ENCODE measurements at regions not wholly inside any gene's neighbourhood (a gene's known extent, or its start where the extent isn't known, plus 50 kb on each side); places are given as distances from the start of the nearest gene placed in this dataset.
"Not testable (repeated sequence)": the region's sequence is repeated elsewhere in the genome, so short reads cannot be mapped to it uniquely, and the experiment has no call there.

DNA sequence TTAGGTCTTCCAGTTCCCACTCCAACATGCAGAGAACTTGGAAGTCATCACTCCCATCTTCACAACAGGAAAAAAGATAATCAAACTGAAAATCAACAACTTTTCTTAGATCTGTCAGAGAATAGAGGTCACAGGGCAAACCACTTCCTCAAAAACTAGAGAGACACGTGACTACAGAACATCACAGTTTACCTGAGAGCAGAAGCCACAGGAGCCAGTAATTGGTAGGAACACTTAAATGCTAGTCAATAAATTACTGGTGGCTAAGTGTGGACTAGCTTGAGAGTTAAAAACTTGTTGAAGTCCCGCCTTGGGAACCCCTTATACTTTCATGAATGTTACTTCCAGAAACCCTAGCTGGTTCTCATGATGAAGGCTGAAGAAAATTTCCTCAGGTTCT lies 81.1 kb downstream of the THSD1 start:
- not testable (repeated sequence) for DNase-seq (ENCODE audit: low read depth, low spot score)

DNA sequence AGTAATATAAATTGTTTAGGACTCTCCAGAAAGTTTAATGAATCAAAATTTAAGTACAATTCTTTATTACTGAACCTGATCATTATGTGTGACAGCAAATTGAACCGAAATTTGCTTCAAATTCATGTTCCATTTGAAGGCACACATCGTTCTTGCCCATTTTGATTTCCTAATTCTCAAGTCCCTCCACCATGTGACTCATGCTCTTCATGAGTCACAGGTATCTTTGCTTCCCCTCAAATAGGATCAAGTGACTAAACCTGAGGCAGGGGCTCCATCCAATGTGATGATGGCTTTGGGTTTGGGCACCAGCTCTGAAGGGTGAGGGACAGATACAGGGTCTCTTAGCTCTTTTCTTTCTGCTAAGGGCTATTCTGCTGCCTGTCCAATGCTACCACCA lies 86.1 kb downstream of the THSD1 start:
- no peak for DNase-seq (ENCODE audit: low read depth, low spot score)

DNA sequence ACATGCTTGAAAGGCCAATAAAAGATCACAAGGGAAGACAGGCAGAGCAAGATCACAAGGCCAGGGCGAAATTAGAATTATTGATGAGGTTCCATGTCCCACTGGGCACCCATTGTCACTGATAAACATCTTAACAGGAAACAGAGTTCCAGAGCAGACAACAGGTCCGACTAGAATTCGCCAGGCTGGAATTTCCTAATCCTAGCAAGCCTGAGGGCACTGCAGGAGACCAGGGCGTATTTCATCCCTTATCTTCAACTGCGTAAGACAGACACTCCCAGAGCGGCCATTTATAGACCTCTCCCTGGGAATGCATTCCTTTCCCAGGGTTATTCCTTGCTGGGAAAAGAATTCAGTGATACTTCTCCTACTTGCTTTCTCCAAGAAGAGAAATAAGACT lies 96.1 kb downstream of the THSD1 start:
- DNase-seq (ENCODE audit: low read depth, low spot score): peak; percentile 49

DNA sequence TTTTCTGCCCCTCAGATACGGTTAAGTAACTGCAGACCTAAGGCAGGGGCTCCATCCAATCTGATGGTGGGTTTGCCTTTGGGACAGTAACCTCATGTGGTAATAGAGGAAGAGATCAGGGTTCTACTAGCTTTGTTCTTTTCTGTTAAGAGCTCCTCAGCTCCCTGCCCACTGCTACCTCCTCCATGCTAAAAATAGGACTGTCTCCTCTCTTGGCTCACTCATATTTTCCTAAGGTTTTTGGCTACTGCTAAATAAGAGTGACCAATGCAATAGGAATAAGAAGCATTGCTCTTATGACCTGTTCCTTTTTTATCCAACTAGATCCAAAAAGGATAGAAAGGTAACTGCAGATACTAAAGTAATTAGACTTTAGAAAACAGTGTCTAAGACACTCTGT lies 99.6 kb downstream of the THSD1 start:
- DNase-seq (ENCODE audit: low read depth, low spot score): not testable (repeated sequence)

DNA sequence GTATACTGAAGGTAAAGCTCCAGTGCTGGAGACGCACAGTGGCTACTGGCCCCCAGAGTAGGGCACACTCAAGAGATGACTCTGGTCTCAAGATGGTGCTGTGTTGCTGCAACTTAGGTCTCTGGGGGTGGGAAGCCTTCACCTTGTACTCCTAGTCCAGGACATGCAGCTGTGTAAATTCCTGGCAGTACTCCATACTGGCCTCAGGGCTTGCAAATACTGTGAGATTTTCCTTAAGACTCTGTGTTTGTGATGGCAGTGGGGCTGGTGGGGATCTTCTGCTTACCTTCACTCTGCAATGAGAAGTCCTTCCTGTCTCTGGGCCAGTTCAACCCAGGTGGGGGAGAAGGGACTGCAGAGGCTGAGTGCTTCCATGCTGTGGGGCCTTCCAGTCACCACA lies 102.9 kb downstream of the THSD1 start:
- DNase-seq (ENCODE audit: low read depth, low spot score): not testable (repeated sequence)

DNA sequence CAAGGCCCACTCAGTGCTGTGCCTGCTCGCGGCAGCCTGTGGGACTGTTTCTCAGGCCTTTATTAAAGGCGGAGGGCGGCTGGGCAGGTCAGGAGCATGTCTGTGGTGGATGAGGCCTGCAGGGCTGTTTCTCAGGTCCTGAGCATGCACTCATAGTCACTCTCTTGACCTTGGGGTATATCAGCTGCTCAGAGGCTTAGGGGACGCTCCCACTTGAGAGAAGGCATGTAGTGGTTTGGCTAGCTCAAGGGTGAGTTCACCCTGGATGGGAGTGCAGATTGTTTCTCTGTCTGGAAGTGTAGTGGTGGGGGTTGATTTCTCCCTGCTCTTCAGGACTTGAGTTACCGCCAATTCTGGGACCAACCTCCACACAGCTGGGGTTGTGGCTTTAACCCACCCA lies 103.3 kb downstream of the THSD1 start:
- not testable (repeated sequence) for DNase-seq (ENCODE audit: low read depth, low spot score)

DNA sequence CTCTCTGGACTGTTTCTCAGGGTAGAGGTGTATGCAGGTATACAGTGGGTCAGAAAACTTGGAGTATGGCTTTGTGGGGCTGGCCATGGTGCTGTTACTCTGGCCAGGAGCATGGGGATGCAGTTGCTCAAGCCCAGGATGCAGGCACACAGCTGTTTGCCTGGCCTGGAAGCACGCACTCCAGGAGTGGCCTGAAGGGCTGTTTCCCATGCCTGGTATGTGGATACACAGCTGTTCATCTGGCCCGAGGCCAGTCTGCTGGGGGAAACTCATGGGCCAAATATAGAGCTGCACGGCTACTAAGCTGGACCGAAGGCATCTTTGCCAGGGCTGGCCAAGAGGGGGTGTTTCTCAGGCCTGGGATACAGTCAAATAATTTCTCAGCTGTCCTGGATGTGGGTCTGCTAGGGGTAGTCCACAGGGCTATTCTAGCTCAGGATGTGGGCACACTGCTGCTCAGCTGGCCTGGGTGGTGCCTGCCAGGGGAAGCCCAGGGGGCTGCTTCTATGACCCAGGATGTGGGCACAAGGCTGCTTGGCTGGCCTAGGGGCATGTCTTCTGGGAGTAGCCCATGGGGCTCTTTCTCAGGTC lies 104.1 kb downstream of the THSD1 start:
- not testable (repeated sequence) for DNase-seq (ENCODE audit: low read depth, low spot score)

DNA sequence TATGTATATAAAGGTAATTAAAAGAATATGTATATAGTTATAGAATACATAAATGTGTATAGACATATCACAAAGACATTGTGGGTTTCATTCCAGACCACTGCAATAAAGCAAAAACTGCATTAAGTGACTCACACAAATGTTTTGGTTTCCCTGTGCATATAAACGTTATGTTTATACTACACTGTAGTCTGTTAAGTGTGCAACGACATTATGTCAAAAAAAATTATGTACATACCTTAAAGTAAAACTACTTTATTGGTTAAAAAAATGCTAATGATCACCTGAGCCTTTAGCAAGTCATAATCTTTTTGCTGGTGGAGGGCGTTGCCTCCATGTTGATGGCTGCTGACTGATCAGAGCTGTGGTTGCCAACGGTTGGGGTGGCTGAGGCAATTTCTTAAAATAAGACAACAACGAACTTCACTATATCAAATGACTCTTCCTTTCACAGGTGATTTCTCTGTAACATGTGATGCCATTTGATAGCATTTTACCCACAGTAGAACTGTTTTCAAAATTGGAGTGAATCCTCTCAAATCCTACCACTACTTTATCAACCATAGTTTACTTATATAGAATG lies 107.8 kb downstream of the THSD1 start:
- DNase-seq (ENCODE audit: low read depth, low spot score): not testable (repeated sequence)

DNA sequence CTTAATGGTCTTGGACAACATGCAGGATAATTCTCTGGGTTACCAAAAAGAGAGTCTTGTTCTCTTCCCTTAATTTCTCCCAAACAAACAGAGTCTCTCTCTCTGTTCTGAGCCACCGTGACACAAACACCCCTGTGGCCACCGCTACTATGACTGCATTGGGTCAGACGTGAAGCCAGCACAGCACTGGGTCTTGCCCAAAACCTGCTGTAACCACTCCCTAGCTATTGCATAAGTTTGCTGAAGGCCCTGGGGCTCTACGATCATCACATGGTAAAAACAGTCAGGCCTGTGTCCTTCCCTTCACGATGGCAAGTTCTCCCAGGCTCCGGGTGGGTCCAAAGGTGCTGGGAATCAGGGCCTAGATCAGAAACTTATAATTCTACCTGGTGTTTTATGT lies 117.1 kb downstream of the THSD1 start:
- not testable (repeated sequence) for DNase-seq (ENCODE audit: low read depth, low spot score)

DNA sequence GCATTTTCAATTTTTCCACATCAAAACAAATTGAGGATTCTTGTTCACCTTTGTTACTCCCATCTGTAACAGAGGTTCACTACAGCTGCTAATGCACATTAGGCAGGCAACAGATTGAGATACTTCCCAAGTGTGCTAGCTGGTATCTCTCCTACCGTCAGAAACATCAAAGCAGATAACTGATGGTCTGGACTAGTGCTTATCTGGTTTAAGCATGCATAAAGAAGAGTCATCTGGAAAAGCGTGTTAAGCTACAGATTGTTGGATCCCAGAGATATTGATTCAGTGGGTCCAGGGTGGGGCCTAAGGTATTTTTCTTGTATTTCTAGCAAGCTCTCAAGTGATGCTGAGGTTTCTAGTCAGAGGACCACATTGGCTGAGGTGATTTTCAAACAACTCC lies 122.0 kb upstream of the NEK3 start:
- not testable (repeated sequence) for DNase-seq (ENCODE audit: low read depth, low spot score)

DNA sequence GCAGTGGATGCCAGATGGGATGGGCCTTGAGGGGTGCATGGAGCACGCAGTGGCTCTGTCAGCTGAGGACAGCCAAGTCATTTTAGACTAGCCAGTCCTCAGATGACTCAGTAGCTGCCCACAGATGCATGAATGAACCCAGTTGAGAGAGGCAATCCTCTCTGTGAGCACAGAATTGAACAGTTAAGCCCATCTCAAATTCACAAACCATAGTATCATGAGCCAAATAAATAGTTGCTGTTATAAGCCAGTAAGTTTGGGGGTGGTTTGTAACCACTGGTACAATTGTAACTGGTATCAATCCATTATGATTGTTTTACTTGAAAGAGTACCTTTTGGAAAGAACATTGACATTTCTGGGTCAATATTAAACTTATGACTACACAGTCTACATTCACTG lies 120.0 kb upstream of the NEK3 start:
- DNase-seq (ENCODE audit: low read depth, low spot score): not testable (repeated sequence)

DNA sequence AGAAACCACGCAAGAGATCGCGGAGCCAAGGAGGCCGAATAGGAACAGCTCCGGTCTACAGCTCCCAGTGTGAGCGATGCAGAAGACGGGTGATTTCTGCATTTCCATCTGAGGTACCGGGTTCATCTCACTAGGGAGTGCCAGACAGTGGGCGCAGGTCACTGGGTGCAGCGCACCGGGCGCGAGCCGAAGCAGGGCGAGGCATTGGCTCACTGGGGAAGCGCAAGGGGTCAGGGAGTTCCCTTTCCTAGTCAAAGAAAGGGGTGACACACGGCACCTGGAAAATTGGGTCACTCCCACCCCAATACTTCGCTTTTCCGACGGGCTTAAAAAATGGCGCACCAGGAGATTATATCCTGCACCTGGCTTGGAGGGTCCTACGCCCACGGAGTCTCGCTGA lies 94.9 kb upstream of the NEK3 start:
- DNase-seq (ENCODE audit: low read depth, low spot score): not testable (repeated sequence)

DNA sequence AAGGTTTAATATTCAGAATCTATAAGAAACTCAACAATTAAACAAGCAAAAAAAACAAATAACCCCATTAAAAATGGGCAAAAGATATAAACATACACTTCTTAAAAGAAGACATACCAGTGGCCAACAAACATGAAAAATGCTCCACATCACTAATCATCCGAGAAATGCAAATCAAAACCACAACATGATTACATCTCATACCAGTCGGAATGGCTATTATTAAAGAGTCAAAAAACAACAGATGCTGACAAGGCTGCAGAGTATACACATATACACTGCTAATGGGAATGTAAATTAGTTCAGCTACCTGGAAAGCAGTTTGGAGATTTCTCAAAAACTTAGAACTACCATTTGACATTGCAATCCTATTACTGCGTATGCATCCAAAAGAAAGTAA lies 81.4 kb upstream of the NEK3 start:
- not testable (repeated sequence) for DNase-seq (ENCODE audit: low read depth, low spot score)

DNA sequence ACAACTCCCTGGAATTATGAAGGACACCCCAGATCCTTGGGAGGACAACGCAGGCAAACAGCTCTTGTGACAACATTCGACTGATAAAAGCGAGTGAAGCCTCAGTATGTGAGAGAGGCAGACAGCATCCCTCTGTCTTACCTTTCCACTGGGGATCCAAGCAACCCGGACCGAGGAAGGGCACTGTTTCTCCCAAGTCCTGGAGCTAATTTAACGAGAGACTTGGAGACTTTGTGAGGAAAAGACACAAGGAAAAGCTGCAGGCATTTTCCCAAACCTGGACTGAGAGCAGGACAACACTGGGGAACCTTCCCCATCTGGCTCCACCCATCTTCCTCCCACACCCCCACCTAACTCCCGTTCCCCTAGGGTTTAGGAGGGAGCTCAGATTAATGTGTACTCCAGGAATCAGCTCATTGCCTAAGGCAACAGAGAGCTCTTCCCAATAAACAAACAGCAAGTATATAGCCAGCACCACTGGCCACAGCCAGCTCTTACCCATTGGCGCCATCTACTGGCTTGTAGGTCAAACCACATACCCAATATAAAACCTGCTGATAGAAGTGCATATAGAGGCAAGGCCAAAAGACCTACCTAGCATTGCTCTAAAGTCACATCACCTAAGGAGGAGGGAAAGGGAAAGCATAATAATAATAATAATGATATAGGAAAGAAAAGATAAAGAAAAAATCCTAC lies 76.7 kb upstream of the NEK3 start:
- DNase-seq (ENCODE audit: low read depth, low spot score): peak; percentile 48

DNA sequence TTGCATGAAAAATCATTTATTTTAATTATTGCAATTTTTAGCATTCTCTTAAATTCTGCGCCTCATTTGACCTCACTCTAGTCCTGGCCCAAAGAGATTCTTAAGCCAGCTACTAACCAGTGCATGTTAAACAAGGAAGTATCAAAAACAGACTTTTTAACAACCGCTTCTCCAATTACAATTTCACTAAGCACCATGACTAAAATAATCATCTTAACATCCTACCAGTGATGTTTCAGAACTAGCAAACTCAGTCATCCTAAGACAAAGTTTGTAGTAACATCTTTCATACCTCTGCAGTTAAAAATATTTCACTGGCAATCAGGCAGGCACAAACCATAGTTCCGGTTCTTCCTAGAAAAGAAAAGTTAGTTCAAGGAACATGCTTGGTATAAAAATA lies 75.5 kb upstream of the NEK3 start:
- DNase-seq (ENCODE audit: low read depth, low spot score): not testable (repeated sequence)

DNA sequence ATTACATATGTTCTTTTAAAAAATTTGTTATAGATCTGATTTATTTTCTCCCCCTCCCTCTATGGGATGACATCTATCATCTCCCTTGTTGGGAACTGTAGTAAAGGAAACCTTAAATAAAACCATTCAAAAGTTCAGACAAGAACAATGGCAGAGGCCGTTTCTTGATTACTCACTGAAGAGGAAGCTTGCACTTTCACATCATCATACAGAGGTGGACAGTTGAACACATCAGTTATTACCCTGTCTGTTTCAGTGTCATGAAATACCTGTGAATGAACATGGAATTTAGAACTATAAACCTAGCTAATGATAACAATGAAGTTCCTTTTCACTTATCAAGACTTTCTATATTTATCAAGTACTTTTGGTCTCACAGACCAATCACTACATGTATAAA lies 63.7 kb upstream of the NEK3 start:
- DNase-seq (ENCODE audit: low read depth, low spot score): not testable (repeated sequence)

DNA sequence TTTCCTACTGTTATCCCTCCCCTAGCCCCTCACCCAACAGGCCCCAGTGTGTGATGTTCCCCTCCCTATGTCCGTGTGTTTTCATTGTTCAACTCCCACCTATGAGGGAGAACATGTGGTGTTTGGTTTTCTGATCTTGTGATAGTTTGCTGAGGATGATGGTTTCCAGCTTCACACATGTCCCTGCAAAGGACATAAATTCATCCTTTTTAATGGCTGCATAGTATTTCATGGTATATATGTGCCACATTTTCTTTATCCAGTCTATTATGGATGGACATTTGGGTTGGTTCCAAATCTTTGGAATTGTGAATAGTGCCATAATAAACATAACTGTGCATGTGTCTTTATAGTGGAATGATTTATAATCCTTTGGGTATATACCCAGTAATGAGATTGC lies 54.5 kb upstream of the NEK3 start:
- DNase-seq (ENCODE audit: low read depth, low spot score): not testable (repeated sequence)

DNA sequence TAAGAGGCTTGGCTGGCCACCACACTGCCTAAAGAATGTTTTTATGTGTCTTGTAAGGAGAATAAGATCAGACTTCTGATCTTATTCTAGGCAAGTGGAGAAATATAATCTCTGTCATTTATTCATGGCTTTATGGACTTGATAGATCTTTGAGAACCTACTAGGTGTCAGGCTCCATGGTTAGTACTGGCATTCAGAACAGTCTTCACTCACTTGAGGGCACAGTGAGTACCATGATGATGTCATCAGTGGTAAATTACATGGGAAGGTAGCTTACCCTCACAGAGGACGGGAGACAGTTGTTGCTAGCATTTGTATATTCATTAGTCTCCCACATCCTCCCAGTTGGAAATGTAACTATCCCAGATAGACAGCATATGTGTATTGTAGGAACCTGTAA lies 53.5 kb upstream of the NEK3 start:
- DNase-seq (ENCODE audit: low read depth, low spot score): not testable (repeated sequence)

DNA sequence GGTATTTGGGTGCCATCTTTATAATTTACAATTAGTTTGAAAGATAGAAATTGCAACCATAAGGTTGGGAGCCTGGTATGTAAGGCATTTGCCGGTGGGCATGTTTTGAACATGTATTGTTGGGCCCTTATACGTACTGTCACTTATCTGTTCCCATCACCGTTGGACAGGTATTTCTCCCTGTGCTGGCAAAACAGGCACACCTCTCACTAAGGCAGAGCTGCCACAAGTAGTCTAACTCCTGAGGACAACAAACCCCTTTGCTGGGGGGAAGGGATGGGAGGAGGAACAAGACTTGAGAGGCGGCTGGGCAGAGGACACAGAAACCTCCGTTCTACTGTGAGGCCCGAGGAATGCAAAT lies 52.0 kb upstream of the NEK3 start:
- DNase-seq (ENCODE audit: low read depth, low spot score): peak; percentile 75

DNA sequence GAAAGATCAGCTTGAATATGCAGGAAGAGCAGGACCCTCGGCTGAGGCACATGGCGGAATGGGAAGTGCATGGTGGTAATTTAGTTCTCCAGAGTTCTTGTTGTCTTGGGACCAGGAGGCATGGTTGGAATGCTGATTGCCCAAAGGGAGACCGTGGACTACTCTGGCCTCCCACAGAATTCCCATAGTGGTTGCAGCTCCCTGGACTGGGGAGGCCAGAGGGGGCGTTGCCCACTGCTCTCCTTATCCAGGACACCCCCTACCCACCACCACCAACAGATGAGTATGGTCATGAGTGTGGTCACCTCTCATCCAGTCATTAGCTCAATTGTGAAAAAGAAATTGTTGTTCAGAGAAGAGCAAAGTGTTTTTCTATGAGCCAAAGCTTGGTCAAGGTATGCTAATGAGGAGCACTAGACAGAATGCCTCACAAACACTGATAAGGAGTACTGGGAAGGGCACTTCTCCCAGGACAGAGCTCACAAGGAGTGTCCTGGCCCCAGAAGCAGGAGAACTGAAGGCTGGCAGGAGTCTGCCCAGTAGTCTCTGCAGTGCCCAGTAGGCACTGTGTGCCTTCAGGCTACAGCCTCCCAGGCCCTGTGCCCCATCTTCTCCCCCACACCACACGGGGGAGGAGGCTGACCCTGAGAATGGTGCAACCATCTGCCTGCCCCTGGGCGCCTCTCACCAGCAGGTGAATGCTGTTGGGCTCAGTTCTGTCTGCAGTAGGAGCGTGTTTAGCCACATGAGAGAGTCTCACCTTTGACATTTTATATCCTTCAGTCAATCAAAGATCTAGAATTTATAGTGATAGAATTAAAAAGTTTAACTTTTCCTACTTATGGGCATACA lies 51.4 kb upstream of the NEK3 start:
- DNase-seq (ENCODE audit: low read depth, low spot score): peak; percentile 55

All from ELF-1 (cell line).